GM10266 (cell line): ENCODE measurements at regions not wholly inside any gene's neighbourhood (a gene's known extent, or its start where the extent isn't known, plus 50 kb on each side); places are given as distances from the start of the nearest gene placed in this dataset.
"Not testable (repeated sequence)": the region's sequence is repeated elsewhere in the genome, so short reads cannot be mapped to it uniquely, and the experiment has no call there.

Experiments
- DNase-seq: peaks from one replicate; pipeline ENCODE4 v3.0.0; 2012; ENCODE audit errors: extremely low spot score
- TF ChIP-seq, protein P1 (sequence below): IDR thresholded peaks from 2 replicates; pipeline ENCODE4 v1.5.1; 2012; ENCODE audit warnings: mild to moderate bottlenecking, low read depth; ENCODE audit not compliant: control insufficient read depth, insufficient read depth; ENCODE audit errors: missing control alignments

GRCh38 chr4:14339715-14340114 lies 662.6 kb upstream of the CPEB2 start:
- TF ChIP-seq, protein P1, sequence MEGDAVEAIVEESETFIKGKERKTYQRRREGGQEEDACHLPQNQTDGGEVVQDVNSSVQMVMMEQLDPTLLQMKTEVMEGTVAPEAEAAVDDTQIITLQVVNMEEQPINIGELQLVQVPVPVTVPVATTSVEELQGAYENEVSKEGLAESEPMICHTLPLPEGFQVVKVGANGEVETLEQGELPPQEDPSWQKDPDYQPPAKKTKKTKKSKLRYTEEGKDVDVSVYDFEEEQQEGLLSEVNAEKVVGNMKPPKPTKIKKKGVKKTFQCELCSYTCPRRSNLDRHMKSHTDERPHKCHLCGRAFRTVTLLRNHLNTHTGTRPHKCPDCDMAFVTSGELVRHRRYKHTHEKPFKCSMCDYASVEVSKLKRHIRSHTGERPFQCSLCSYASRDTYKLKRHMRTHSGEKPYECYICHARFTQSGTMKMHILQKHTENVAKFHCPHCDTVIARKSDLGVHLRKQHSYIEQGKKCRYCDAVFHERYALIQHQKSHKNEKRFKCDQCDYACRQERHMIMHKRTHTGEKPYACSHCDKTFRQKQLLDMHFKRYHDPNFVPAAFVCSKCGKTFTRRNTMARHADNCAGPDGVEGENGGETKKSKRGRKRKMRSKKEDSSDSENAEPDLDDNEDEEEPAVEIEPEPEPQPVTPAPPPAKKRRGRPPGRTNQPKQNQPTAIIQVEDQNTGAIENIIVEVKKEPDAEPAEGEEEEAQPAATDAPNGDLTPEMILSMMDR = no peak
- DNase-seq = no peak

DNA sequence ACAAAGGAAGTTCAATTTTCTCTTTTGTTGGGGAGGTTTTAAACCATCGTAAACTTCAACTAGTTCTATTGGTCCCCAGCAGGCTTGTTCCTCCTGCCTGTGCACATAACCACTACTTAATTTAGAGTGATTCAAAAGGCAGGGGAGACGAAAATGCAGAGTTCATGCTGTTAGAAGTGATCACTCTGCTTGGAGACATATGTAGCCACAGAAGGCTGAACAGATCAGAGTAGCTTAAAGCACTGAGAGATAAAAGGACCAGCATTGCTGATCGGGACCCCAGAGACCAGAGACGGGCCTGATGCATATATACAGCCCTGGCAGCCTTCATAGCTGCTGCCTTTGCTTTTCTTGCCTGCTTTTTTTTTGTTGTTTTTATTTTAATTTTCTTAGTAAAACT lies 662.0 kb upstream of the CPEB2 start:
- TF ChIP-seq, protein P1 = no peak
- DNase-seq = no peak

DNA sequence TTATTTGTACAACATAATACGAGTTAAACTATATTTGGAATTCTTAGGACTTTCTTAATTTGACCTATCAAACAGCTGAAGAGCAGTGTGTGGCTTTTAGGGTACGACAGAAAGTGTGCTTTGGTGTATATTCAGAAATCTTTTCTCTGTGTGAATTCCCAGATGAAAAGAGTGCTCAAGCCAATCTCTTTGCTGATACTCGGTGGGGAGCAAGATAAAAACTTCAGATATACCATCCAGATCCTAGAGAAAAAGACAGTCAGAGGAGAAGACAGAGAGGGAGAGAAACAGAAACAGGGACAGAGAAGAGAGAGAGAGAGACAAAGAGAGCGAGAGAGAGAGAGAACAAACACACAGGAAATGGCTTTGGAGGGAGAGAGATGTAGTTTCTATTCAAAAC lies 658.3 kb upstream of the CPEB2 start:
- TF ChIP-seq, protein P1 = no peak
- no peak for DNase-seq

GRCh38 chr4:14345356-14345775 lies 656.9 kb upstream of the CPEB2 start:
- no peak for DNase-seq

DNA sequence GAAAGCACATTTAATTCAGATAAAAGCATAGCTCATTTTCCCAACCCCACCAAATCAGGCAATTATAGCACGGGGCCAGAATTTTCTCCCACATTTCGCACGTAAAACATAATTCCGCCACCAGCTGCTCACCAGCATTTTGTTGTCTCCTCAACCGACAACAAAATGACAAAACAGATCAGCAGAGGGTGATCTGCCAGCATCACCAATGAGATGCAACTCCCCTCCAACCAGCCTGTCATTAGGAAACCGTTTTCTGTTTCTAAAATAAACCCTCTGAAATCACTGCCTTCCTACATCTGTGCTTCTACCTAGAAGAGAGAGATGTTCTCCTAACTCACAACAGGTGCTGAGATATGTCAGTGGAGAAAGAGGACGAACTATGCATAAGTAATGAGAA lies 654.8 kb upstream of the CPEB2 start:
- no peak for DNase-seq
- TF ChIP-seq, protein P1 = no peak

More at GRCh38 chr4:14345356-14345775, 656.9 kb upstream of the CPEB2 start:
- TF ChIP-seq, protein P1 = no peak

DNA sequence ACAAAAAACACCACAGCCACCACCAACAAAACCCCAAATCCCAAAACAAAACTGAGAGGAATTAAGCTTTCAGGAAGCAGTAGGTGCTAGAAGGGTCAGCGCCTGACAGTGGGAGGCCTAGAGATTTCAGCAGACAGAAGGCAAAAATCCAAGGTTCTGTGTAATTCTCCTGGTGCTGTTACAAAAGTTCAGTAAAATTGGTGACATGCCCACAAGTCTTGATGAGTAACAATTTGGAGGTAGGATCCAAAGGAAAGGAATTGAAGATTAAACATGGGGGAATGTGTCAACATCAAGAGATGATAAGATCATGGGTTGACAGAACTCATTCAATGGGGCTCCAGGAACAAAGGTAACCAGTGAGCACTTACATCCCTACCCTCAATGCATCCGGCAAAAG lies 653.8 kb upstream of the CPEB2 start:
- TF ChIP-seq, protein P1 = no peak
- no peak for DNase-seq

DNA sequence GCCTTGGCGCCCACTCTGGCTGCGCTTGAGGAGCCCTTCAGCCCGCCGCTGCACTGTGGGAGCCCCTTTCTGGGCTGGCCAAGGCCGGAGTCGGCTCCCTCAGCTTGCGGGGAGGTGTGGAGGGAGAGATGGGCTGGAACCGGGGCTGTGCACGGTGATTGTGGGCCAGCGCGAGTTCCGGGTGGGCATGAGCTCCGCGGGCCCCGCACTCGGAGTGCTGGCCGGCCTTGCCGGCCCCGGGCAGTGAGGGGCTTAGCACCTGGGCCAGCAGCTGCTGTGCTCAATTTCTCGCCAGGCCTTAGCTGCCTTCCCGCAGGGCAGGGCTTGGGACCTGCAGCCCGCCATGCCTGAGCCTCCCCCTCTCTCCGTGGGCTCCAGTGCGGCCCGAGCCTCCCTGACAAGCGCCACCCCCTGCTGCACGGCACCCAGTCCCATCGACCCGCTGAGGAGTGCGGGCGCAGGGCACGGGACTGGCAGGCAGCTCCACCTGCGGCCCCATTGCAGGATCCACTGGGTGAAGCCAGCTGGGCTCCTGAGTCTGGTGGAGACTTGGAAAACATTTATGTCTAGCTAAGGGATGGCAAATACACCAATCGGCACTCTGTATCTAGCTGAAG lies 643.6 kb upstream of the CPEB2 start:
- not testable (repeated sequence) for DNase-seq

- no peak for DNase-seq
- TF ChIP-seq, protein P1 = no peak
Observed at GRCh38 chr4:14359991-14360390, 642.3 kb upstream of the CPEB2 start.
